NB4 (cell line): ENCODE measurements at regions not wholly inside any gene's neighbourhood (a gene's known extent, or its start where the extent isn't known, plus 50 kb on each side); places are given as distances from the start of the nearest gene placed in this dataset.
"Not testable (repeated sequence)": the region's sequence is repeated elsewhere in the genome, so short reads cannot be mapped to it uniquely, and the experiment has no call there.

Experiments used
- MYC ChIP-seq: IDR thresholded peaks from 2 replicates; pipeline ENCODE4 v1.6.1; 2011; ENCODE audit warnings: low read depth, low read length
- POLR2A ChIP-seq: IDR thresholded peaks from 2 replicates; pipeline ENCODE4 v1.6.1; 2011; ENCODE audit warnings: mild to moderate bottlenecking; ENCODE audit not compliant: insufficient read length; ENCODE audit errors: extremely low read depth
- TF ChIP-seq, protein P1 (sequence below): IDR thresholded peaks from one replicate; pipeline ENCODE4 v1.5.1; 2012; ENCODE audit warnings: low read depth, low read length
- TF ChIP-seq, protein P2 (sequence below): IDR thresholded peaks from 2 replicates; pipeline ENCODE4 v1.6.1; 2011; ENCODE audit warnings: low read depth, low read length

- not testable (repeated sequence) for TF ChIP-seq POLR2A, MYC
- TF ChIP-seq, protein P1, sequence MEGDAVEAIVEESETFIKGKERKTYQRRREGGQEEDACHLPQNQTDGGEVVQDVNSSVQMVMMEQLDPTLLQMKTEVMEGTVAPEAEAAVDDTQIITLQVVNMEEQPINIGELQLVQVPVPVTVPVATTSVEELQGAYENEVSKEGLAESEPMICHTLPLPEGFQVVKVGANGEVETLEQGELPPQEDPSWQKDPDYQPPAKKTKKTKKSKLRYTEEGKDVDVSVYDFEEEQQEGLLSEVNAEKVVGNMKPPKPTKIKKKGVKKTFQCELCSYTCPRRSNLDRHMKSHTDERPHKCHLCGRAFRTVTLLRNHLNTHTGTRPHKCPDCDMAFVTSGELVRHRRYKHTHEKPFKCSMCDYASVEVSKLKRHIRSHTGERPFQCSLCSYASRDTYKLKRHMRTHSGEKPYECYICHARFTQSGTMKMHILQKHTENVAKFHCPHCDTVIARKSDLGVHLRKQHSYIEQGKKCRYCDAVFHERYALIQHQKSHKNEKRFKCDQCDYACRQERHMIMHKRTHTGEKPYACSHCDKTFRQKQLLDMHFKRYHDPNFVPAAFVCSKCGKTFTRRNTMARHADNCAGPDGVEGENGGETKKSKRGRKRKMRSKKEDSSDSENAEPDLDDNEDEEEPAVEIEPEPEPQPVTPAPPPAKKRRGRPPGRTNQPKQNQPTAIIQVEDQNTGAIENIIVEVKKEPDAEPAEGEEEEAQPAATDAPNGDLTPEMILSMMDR, result not testable (repeated sequence)
- TF ChIP-seq, protein P2, sequence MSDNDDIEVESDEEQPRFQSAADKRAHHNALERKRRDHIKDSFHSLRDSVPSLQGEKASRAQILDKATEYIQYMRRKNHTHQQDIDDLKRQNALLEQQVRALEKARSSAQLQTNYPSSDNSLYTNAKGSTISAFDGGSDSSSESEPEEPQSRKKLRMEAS, result not testable (repeated sequence)
Observed at GRCh38 chr2:142362069-142362468, 231.3 kb upstream of the LRP1B start.
